Skin epidermis (tissue), 12 donors: ENCODE measurements at regions not wholly inside any gene's neighbourhood (a gene's known extent, or its start where the extent isn't known, plus 50 kb on each side); places are given as distances from the start of the nearest gene placed in this dataset.
A peak's percentile ranks its signal among the peaks of the same experiment; 100 is the strongest.

Experiments used
- H3K27ac ChIP-seq, 21 experiments: fragments of 200-600 bp; sonication (generic) in 11 of 21; one replicate each; pipeline ENCODE4 v1.5.0; 2020; ENCODE audit warnings: mild to moderate bottlenecking in 3 of 21, inconsistent platforms in 2 of 21, moderate library complexity in 2 of 21
- H3K4me3 ChIP-seq, 7 experiments: fragments of 200-600 bp; sonication (generic) in 2 of 7; one replicate each; pipeline ENCODE4 v1.5.0; 2020; ENCODE audit warnings: inconsistent platforms in 2 of 7, mild to moderate bottlenecking in 2 of 7, moderate library complexity in 1 of 7

DNA sequence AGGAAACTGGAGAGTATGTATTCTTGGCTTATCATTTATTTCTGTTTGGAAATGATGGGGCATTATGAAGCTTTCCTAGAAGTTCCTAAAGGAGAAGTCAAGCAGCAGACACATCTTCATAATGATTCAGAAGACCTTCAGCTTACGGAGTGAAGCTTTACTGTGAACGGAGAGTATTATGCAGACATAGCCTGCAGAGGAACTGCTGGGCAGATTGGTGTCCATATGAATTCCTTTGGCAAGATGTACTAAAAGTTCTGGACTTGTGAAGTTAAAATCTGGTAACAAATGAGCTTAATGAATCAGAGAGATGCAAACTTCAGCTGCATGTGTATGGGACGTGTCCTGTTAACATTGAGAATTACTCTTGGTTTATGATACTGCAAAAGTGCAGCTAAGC is 60.1 kb downstream of the NABP1 start:
- no peak overlapping the region for H3K4me3 ChIP-seq
- no peak overlapping the region for H3K27ac ChIP-seq

DNA sequence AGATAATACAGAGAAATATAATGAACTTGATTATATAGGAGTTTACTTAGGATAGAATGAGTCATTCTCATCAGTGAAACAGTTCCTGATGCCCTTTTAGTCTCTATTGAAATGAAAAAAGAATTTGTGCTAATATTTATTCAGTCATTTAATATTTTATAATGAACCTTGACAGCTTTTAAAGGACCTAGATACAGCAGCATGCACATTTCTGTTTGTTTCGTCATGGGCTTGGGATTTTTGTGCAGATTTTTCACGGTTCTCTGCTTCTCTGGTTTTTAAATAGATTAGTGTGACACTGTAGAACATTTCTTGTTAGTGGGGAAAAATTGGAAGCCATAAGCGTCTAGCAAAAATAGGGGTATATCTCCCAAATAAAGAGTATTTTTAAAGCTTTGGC is 60.7 kb downstream of the NABP1 start:
- Histone ChIP-seq H3K4me3 (no peak overlapping the region), H3K27ac (no peak overlapping the region)

DNA sequence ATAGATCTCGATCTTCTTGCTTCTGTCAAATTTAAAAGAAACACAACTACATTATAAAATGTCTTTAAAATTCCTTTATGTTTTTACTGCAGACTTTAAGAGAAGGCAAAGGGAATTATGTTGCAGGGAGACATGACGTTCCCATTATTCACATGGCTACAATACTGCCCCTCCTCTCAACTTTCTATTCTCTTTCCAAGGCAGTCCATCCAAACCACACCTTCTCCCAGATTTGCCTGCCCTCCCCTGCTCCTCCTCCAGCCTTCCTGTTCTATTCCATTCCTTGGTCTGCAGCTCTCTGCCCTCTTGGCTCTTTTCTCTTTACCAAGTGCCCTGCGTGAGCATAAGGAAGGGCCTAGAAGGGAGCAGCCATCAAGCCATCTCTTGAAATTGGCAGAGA is 61.3 kb downstream of the NABP1 start:
- Histone ChIP-seq H3K4me3 (no peak overlapping the region), H3K27ac (no peak overlapping the region)

DNA sequence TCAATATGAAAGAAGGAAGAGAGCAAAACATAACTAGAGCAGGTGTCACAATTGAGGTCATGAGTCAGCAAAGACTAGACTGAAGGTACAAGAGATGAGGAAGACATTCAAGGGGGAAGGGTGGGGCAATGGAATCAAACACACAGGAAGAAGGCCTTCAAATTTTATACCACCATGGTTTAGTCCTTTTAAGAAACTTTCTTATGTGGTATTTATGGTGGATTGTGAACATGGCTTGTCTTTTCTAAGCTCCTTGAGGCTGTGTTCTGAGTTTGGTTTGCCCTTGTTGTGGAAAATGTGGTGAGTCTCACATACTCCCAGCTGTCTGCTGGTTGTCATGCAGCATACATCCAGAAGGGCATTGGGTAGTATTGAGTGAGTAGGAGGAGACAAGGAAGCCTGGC is 62.1 kb downstream of the NABP1 start:
- no peak overlapping the region for H3K27ac ChIP-seq
- no peak overlapping the region for H3K4me3 ChIP-seq

DNA sequence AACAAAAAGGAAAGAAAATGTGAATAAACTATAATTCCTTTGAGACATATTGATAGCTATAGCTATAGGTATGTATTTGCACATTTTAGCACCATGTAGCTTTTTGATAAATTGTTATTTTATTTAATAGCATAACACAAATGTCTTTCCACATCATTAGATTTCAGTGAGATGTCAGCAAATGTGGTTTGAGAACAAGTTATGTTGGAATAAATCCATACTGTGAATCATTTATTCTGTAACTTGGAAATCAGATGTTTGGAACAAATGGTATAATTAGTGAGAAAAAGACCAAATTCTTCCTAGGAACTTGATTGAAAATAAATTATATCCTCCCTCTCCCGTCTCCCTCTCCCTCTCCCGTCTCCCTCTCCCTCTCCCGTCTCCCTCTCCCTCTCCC is 62.8 kb downstream of the NABP1 start:
- H3K27ac ChIP-seq = no peak overlapping the region
- no peak overlapping the region for H3K4me3 ChIP-seq

DNA sequence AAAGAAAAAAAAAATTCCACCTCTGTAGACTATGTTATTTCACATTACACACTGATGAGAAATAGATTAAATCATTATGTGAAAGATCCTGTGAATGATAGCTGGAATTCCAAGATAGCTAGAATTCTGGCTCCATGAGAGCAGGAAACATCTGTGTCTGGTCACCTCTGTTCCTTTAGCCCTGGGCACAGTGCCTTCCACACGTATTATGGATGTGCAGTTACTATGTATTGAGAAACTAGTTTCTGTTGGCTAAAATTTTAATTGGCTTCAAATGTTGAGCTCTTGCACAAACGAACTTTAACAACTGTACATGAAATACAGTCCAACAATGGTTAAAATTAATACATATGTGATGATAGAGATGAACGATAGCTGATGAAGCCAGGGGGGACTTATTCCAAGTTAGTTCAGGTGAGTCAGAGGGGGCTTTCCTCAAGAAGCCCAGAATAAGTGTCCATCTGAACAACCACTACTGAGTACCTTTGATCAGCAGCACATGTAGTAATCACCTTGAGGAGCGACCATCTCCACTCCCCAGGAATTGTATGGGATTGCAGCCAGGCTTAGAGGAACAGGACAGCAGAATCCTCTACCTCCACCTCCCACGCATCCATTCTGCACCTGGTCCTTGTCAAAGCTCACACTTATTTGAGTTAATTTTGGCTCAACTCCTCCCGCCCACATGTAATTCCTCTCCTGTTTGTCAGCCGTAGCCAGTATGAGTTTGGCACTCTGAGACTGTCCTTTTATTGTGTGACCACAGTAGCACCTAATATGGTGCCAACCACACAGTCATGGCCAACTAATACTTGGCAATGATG is 68.6 kb downstream of the NABP1 start:
- Histone ChIP-seq H3K4me3 (no peak overlapping the region), H3K27ac (no peak overlapping the region)

DNA sequence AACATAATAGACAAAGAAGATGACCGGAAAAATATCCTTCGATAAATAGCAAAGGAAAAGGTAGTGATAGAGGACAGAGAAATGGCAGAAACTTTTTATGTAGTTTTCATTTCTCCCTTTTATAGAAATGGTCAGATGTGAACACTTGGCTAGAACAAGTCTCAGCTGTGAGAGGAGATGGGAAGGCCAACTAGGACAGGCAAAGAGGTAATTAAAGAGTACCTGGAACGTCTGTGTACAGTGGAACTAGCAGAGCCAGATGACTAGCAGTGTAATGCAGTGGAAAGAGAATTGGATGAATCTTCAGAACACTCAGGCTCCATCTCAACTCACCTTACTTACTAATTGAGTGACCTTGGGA is 69.2 kb downstream of the NABP1 start:
- Histone ChIP-seq H3K4me3 (no peak overlapping the region), H3K27ac (no peak overlapping the region)

DNA sequence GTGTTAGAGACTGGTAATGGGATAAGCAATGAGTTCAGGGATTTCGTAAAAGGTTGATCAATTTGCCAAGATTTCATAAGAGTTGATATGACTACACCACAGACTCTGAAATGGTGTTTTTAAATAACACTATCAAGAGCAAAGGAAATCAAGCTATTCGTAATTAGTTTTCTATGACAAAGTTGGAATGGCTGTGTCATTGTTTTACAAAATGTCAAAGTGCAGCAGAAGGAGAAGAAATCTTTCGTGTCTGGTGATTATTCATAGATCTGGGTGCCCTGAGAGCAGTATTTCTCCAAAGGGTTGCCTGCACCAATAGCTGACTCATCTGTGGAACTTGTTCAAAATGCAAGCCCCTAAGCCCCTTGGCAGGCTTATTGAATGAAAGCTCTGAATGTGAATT is 70.1 kb downstream of the NABP1 start:
- H3K4me3 ChIP-seq = no peak overlapping the region

DNA sequence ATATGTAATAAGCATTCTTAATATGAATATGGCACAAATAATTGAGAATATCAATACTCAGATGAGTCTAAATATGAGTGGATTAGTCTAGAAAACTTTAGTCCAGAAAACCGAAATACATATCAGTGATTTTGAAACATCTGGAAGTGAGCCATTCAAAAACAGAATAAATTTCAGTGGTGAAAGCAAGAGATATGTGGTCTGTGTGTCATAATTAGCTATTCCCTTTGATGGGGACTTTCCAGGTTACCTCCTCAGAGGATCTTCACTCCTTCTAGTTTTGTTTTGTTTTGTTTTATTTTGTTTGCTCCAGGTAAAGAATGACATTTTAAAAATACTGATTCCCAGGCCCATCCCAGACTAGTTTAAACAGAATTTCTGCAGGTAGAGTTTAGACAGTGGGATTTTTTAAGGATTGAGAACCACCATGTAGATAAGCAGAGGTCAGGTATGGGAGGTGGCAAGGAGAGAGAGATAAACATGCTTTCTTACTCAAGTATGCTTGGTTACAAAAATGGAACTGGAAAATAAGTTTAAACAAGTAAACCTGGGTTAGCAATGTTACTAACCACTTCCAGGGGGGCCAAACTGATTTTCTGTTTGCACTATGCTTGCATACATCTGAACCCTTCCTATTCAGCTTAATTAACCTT is 70.7 kb downstream of the NABP1 start:
- no peak overlapping the region for H3K27ac ChIP-seq

More for the DNA sequence above, 70.1 kb downstream of the NABP1 start:
- H3K27ac ChIP-seq = no peak overlapping the region

DNA sequence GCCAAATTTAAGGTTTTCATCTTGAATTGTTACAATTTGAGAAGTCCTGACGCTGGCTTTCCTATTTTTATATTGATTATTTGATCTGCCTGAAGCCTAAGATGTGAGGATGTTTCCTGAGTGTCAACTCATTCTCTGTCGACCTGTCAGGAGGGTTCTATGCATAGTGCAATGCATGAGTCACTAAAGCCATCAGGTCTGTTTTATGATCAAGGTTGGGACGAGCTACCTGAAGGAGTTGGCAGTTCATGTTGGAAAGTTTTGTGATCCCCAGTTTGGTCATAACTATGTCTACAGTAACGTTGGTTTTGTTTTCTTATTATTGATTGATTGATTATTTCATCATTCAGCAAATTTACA is 71.2 kb downstream of the NABP1 start:
- H3K4me3 ChIP-seq = no peak overlapping the region
- H3K27ac ChIP-seq = no peak overlapping the region

More for the DNA sequence above, 70.7 kb downstream of the NABP1 start:
- H3K4me3 ChIP-seq = no peak overlapping the region

DNA sequence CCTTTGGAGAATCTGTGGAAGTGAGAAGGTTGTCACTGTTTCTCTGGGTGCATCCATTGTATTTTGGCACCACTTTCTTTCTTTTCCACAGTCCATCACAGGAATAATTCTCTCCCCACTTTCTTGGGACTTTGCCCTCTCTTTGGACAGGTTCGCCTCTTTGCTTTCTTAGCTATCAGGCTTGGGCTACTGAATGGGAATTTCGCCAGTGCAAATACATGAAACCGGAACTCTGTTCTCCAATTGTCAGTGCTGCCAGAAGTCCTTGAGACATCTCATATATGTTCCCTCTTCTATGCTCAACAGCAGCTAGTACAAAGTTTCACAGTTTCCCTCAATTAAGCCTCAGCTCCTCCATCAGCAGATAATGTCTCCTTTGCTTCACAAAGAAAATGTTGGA is 76.2 kb downstream of the NABP1 start:
- Histone ChIP-seq H3K27ac (no peak overlapping the region), H3K4me3 (no peak overlapping the region)

DNA sequence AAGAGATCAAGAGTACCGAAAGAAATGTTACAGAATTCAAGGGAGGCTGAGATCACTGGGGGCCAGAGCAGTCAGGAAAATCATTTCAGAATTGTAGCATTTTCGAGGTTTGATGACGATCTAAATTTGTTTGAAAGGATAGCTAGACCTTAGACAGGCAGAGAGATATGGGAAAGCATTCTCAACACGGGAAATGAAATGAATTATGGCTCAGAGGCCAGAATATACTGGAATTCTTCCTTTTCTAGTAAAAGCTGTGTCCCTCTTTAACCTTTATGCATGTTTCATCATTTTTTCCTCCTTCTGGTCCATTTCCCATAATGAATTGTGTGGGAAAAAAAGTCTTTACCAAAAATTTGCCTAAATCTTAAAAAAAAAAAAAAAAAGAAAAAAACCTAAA is 78.8 kb downstream of the NABP1 start:
- no peak overlapping the region for H3K4me3 ChIP-seq
- H3K27ac ChIP-seq = peak overlapping the region in 1 of 21 experiments; percentile 3

DNA sequence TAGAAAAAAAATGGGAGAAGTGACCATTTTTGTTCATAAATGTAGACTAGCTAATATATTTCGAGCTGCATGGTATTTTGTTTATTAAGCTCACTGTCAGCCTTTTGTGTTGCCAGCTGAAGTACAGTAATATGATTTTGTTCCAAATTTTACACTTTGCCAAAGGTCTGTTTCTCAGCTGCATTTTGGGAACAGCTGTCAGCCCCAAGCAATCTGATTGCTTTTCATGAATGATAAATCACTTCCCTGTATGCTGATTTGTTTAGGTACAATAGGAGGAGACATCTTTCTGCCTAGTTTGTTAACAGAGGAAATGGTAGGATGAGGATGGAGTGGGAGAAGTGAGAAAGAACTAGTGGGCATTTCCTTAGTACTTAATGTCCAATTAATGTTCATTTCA is 79.3 kb downstream of the NABP1 start:
- Histone ChIP-seq H3K27ac (peak overlapping the region in 2 of 21 experiments; percentile 3 to 56), H3K4me3 (no peak overlapping the region)

DNA sequence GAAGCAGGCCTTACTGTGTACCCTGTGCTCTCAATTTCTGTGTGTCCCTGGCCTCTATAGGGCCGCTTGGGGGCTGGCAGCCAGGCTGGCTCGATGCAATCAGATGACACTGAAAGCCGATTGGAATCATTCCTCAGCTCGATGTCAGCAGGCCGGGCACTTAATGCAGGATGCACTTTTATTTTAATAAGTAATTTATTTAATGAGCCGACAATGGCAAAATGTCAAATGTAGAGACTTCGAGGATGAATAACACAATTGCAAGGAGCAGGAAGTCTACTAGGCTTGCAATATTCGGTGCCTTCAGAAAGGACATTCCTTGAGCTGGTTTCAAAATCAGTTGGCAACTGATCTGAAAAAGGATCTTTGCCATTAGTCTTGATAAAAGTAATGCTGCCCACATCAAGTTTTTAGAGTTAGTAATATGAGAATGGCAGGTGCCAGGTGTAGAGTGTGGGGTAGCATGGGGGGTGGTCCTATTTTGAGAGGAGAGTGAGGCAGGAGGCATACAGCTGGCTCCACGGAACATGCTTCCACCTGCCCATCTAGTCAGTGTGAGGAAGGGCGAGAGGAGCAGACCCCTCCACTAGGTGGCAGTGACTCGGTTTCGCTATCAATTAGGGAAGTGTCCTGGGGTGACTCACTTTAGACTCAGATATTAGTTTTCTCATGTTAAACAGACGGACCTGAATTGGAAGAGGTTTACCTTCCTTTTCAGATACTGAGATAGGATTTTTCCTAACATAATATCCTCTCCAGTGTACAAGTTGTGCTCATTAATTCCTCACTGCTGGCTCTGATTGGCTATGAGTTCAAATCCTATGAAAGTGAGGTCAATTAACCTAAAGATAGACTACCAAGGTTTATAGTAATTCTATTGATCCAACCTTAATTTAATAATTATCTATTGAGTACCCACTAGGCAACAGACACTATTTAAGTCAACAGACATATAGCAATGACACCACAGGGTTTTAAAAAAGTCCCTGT is 80.9 kb downstream of the NABP1 start:
- peak overlapping the region in 1 of 21 experiments; percentile 6 for H3K27ac ChIP-seq

DNA sequence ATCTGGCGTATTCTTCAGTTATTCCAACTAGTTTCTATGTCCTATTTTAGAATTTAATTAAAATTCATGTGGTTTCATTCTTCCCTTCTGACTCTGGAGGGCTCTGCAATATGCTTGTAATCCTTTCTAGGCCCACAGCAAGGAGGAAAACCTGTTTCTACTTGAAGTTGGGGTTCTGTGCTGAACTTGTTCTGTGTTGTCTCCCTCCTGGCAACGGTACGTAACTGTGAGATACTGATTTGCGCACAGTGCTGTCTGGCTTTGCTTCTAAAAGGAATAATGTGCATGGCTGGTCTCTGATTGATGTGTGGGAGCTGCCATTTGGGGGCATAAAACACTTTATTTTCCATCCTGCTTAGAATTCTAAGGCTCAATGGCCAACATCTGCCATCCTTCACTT is 81.7 kb downstream of the NABP1 start:
- Histone ChIP-seq H3K4me3 (no peak overlapping the region), H3K27ac (no peak overlapping the region)

More for the DNA sequence above, 80.9 kb downstream of the NABP1 start:
- H3K4me3 ChIP-seq = no peak overlapping the region

DNA sequence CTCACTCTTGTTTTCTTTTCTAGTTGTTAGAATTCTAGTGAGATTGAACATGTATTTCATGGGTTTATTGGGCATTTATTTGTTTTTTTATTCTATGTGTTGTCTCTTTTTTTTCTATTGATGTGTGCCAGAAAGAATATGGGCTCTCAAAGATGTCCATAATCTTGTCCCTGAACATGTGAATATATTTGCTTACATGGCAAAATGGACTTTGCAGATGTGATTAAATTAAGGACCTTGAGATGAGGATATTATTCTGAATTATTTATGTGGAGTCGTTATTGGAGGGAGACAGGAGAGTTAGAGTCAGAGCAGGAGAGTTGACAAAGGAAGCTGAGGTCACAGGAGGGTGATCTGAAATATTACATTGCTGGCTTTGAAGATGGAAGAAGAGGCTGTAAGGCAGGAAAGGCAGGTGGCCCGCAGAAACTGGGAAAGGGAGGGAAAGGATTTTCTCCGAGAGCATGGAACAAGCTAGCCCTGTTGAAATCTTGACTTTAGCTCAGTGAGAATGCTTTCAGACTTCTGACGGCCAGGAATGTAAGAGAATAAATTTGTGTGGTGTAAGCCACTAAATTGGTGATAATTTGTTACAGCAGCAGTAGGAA is 82.8 kb downstream of the NABP1 start:
- H3K4me3 ChIP-seq = no peak overlapping the region

DNA sequence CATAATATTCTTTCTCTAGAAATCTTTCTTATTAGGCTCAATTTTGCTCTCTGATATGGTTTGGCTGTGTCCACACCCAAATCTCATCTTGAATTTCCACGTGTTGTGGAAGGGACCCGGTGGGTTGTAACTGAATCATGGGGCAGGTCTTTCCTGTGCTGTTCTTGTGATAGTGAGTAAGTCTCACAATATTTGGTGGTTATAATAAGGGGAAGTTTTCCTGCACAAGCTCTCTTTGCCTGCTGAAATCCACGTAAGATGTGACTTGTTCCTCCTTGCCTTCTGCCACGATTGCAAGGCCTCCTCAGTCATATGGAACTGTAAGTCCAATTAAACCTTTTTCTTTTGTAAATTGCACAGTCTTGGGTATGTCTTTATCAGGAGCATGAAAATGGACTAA is 73.8 kb downstream of the CAVIN2 start:
- Histone ChIP-seq H3K27ac (no peak overlapping the region), H3K4me3 (no peak overlapping the region)

More for the DNA sequence above, 82.8 kb downstream of the NABP1 start:
- no peak overlapping the region for H3K27ac ChIP-seq

DNA sequence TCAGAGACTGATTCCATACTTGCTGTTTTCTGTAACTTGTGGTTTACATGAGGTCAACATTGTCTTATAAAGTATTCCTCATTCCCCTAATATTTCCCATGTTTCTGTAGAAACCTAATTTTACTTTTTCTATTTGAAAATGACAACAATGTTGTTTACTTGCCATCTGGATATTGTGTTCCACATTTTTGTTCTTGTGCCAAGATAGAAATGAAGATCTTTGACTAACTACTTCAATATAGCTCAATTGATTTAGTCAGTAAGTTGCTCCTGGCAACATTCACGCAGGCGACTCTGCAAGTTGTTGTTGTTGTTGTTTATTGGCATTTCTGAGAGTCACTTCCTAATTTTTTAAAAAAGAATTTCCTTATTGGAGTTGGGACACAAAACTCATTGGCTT is 69.5 kb downstream of the CAVIN2 start:
- H3K27ac ChIP-seq = no peak overlapping the region
- H3K4me3 ChIP-seq = no peak overlapping the region

DNA sequence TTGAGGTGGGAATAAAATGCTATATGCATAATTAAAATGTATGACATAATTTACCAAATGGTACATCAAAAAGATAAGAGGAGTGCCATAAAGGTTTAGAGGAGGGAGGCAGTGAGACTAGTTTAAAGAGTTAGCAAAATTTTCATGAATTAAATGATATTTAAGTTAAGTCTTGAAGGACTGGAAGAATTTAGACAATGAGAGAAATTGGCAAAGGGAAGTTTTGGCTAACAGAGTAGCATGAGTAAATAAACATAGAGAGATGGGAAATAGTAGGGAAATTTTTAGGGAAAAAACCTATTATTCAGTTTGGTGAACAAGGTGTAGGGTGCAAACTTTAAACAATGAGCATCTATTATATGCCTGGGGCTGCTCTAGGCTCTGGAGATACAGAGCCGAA is 68.8 kb downstream of the CAVIN2 start:
- Histone ChIP-seq H3K27ac (no peak overlapping the region), H3K4me3 (no peak overlapping the region)

DNA sequence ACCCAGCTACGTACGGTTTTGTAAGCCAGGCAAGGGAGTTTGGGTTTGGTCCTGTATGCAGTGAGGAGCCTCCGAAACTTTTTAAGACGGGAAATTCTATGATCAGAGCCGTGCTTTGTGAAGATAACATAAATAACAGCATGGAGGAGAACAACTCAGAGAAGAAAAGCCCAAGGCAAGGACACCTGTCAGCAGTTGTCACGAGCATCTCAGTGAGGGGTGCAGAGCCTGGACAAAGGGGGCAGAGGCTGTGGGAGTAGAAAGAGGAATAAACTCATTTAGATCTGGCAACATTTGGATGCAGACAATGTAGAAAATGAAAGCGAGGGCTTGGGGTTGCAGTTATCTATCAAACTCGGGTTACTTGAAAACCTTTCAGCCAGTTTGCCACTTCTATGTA is 64.5 kb downstream of the CAVIN2 start:
- Histone ChIP-seq H3K27ac (no peak overlapping the region), H3K4me3 (no peak overlapping the region)
